Left ventricle myocardium inferior (tissue), 1 donor: ENCODE measurements at regions not wholly inside any gene's neighbourhood (a gene's known extent, or its start where the extent isn't known, plus 50 kb on each side); places are given as distances from the start of the nearest gene placed in this dataset.

Experiments
- DNase-seq: peaks from one replicate; pipeline ENCODE4 v3.0.0-alpha.2; 2020
- H3K27ac ChIP-seq: fragments of 200-600 bp; replicated peaks from 2 replicates; pipeline ENCODE4 v1.8.0; 2021
- H3K27me3 ChIP-seq: fragments of 200-600 bp; 2 replicates; pipeline ENCODE4 v1.8.0; 2021; ENCODE audit warnings: low read depth
- H3K36me3 ChIP-seq: fragments of 200-600 bp; 2 replicates; pipeline ENCODE4 v1.8.0; 2021
- H3K4me1 ChIP-seq: fragments of 200-600 bp; 2 replicates; pipeline ENCODE4 v1.8.0; 2021
- H3K4me3 ChIP-seq: fragments of 200-600 bp; 2 replicates; pipeline ENCODE4 v1.8.0; 2021; ENCODE audit warnings: mild to moderate bottlenecking, moderate library complexity
- H3K9me3 ChIP-seq: fragments of 200-600 bp; replicated peaks from 2 replicates; pipeline ENCODE4 v1.8.0; 2021
- intact Hi-C: fragments of 100-400 bp; cut with micrococcal nuclease; formaldehyde crosslinking; loops from one replicate; pipeline ENCODE4 v1.11.0; 2022
- TF ChIP-seq, protein P1 (sequence below): fragments of 200-600 bp; IDR thresholded peaks from 2 replicates; pipeline ENCODE4 v1.8.0; 2021; ENCODE audit warnings: antibody characterized with exemption, mild to moderate bottlenecking, borderline replicate concordance
- donor health status: DM: no; HTN: yes; CAD: no; lungs with severe emphysema.

DNA sequence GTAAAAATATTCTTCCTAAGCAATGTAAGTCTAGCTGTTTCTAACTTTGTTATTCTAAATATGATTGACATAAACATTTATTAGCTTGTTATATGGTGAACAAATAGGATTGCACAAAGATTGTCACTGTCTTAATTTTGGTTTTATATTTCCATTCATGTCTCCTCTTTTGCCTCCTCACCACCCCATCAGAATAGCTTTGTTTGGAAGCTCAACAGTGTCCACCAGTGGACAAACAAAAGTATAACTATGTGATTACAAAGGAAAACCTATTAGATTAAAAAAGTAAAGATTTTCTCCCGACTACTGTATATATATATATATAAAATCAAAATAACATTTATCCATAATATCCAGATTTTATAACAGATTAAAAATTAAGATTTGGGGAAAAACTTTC lies 468.2 kb downstream of the ZIC3 start:
- Histone ChIP-seq H3K4me1 (no peaks in the 10 kb centered on the region), H3K9me3 (no peaks in the 10 kb centered on the region), H3K27me3 (no peaks in the 10 kb centered on the region), H3K4me3 (no peak overlapping the region), H3K27ac (no peak overlapping the region), H3K36me3 (no peaks in the 10 kb centered on the region)
- no peak for DNase-seq
- TF ChIP-seq, protein P1, sequence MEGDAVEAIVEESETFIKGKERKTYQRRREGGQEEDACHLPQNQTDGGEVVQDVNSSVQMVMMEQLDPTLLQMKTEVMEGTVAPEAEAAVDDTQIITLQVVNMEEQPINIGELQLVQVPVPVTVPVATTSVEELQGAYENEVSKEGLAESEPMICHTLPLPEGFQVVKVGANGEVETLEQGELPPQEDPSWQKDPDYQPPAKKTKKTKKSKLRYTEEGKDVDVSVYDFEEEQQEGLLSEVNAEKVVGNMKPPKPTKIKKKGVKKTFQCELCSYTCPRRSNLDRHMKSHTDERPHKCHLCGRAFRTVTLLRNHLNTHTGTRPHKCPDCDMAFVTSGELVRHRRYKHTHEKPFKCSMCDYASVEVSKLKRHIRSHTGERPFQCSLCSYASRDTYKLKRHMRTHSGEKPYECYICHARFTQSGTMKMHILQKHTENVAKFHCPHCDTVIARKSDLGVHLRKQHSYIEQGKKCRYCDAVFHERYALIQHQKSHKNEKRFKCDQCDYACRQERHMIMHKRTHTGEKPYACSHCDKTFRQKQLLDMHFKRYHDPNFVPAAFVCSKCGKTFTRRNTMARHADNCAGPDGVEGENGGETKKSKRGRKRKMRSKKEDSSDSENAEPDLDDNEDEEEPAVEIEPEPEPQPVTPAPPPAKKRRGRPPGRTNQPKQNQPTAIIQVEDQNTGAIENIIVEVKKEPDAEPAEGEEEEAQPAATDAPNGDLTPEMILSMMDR = peak; percentile 26
- intact Hi-C loops = no loop called here

DNA sequence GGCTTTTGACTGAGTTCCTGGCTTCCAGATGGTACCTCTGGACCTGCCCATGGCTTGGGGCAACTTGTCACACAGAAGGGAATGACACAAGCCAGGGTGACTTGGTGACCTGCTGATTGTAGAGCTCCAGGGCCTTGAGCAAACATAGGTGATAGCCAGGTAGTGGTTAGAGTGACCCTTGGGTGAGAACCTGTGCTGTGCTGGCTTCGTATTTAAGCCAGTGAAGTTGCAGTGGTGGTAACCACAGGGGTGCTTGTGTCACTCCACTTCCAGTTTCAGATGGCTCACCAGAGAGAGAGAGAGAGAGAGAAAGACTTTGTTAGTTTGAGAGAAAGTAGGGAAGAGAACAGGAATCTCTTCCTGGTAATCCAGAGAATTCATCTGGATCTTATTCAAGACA lies 471.6 kb downstream of the ZIC3 start:
- Histone ChIP-seq H3K9me3 (peaks cover 18% of the 10 kb centered on the region), H3K4me3 (no peak overlapping the region), H3K4me1 (no peaks in the 10 kb centered on the region), H3K27me3 (no peaks in the 10 kb centered on the region), H3K36me3 (no peaks in the 10 kb centered on the region), H3K27ac (no peak overlapping the region)
- TF ChIP-seq, protein P1 = no peak
- DNase-seq = no peak
- intact Hi-C loops = no loop called here

DNA sequence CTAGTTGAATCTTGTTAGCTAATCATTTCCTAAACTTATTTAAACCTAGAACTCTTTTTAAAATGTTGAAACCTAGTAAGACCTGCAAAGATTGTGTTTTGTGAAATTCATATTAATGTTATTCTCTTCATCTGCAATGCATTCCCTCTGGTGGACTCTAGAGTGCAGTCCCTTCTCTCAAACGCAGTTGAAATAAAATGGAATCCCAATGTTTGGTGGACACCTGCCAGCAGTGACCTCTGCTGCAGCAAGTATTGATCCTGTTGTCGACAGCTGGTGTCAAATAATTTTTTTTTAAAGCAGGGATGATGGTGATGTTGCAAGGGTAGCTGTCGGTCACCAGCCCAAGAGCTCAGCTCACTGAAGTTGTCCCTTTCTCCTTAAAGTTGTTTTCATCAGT lies 492.0 kb downstream of the ZIC3 start:
- no peaks in the 10 kb centered on the region for H3K9me3 ChIP-seq
- TF ChIP-seq, protein P1 = no peak
- no peaks in the 10 kb centered on the region for H3K36me3 ChIP-seq
- H3K27me3 ChIP-seq = no peaks in the 10 kb centered on the region
- DNase-seq = no peak
- intact Hi-C loops = no loop called here
- H3K4me1 ChIP-seq = no peaks in the 10 kb centered on the region
- no peak overlapping the region for H3K4me3 ChIP-seq
- no peak overlapping the region for H3K27ac ChIP-seq

DNA sequence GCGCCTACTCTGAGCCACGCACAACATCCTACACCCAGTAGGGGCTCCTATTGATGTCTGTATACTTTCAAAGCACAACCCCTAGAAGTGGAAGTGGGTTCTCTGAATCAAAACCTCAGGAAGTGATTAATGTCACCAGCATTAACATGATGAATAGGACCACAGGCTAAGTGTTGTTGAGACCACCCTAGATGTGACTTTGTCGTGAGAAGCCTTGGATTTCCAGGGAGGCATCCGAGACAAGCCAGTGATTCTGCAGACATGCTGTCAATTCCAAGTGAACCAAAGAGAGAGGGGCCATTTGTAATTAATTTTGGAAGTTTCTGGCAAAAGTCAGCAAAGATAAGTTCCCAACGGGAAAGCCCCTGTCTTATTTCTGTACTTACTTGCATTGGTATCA lies 493.0 kb downstream of the ZIC3 start:
- H3K4me1 ChIP-seq = no peaks in the 10 kb centered on the region
- no peaks in the 10 kb centered on the region for H3K9me3 ChIP-seq
- TF ChIP-seq, protein P1 = no peak
- no peaks in the 10 kb centered on the region for H3K27me3 ChIP-seq
- DNase-seq = no peak
- H3K27ac ChIP-seq = no peak overlapping the region
- H3K4me3 ChIP-seq = no peak overlapping the region
- H3K36me3 ChIP-seq = no peaks in the 10 kb centered on the region
- intact Hi-C loops = no loop called here

DNA sequence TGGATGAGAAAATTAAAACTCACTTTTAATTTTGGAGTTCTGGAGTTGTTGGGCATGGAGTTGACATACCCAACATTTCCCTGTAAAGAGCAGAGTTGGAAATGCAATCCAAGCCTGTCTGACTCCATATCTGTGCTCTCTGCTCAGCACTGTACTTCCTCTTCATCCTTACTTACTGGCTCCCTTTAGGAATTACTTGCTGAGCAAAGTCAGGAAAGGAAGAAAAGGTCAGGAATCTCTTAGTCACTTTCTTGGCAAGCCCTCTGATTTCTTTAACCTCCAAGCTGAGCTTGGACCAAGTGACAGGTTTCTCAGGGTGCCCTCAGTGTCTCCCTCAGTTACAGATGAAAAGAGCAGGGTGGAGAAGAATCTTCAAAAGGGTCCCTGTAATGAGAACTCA lies 501.5 kb downstream of the ZIC3 start:
- TF ChIP-seq, protein P1 = no peak

DNA sequence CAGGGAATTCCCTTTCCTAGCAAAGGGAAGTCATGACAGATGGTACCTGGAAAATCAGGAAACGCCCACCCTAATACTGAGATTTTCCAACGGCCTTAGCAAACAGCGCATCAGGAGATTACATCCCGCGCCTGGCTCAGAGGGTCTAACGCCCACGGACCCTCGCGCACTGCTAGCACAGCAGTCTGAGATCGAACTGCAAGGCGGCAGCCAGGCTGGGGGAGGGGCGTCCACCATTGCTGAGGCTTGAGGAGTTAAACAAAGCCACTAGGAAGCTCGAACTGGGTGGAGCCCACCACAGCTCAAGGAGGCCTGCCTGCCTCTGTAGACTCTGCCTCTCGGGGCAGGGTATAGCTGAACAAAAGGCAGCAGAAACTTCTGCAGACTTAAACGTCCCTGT lies 507.7 kb downstream of the ZIC3 start:
- Histone ChIP-seq H3K36me3 (no peaks in the 10 kb centered on the region), H3K4me3 (no peak overlapping the region), H3K9me3 (peaks cover 3% of the 10 kb centered on the region), H3K4me1 (no peaks in the 10 kb centered on the region), H3K27ac (no peak overlapping the region), H3K27me3 (no peaks in the 10 kb centered on the region)
- DNase-seq = no peak
- intact Hi-C loops = no loop called here
- TF ChIP-seq, protein P1 = no peak

More for the DNA sequence above, 501.5 kb downstream of the ZIC3 start:
- Histone ChIP-seq H3K4me1 (no peaks in the 10 kb centered on the region), H3K27me3 (no peaks in the 10 kb centered on the region), H3K36me3 (no peaks in the 10 kb centered on the region), H3K9me3 (no peaks in the 10 kb centered on the region), H3K4me3 (no peak overlapping the region), H3K27ac (no peak overlapping the region)
- intact Hi-C loops = no loop called here
- DNase-seq = no peak
